ENCODE measurements at regions not wholly inside any gene's neighbourhood (a gene's known extent, or its start where the extent isn't known, plus 50 kb on each side); places are given as distances from the start of the nearest gene placed in this dataset.
"Not testable (repeated sequence)": the region's sequence is repeated elsewhere in the genome, so short reads cannot be mapped to it uniquely, and the experiment has no call there.

DNA sequence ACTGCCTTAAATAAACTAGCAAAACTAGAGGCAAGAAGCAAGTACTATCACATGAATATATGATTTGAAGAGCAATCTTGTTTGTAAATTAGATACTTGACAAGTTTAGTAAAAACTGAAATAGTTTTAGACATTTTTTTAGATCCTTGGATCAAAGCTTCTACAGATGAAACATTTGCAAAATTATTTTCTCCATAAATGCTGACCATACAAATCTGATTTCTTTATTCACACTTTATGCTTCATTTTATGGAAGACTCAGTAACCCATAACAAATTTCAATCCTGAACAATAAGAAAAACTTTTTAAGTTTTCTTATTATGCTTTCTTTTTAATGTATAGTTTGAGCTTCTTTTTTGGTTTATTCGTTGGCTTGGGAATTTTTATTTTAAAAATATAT, 750.2 kb upstream of the SLITRK5 start:
- no peaks in the 10 kb centered on the region for H3K36me3 Mint-ChIP-seq (ENCODE audit: low read depth)
- no peaks in the 10 kb centered on the region for H3K4me1 Mint-ChIP-seq
- ATAC-seq (no peak), DNase-seq (no peak)
- CTCF ChIA-PET = no interaction called here
- H3K4me3 Mint-ChIP-seq = no peak overlapping the region
- no peak overlapping the region for H3K27ac Mint-ChIP-seq
- no peaks in the 10 kb centered on the region for H3K9me3 Mint-ChIP-seq (ENCODE audit: low read depth)
- no peaks in the 10 kb centered on the region for H3K27me3 Mint-ChIP-seq
- intact Hi-C loops (cut with DNase I, micrococcal nuclease) = no loop called here
- POLR2A ChIA-PET = interaction anchor here (0.7 kb wide), 1 partner anchor 59 kb away, joined by 3 read pairs; no protein-coding TSS in a partner anchor

DNA sequence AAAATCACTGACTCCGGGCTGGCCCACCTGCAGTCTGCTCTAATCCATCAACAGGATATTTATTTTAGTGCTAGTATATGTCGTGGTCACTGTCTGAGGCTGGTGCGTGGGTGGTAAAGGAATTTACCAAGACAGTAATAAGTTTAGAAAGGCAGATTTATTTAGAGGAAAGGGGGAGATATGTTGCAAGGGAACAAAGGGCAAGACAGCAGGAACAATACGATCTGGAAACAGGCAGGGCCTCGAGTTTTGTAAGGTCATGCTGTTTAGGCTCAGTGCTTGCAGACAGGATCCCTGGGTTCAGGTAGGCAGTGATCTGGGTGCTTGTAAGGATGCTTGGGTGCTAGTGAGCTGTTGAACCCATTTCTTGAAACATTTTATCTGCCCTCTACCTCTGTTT, 748.2 kb upstream of the SLITRK5 start:
- ATAC-seq (no peak), DNase-seq (no peak)
- Mint-ChIP-seq H3K9me3 (ENCODE audit: low read depth) (peaks cover 6% of the 10 kb centered on the region), H3K4me3 (no peak overlapping the region), H3K36me3 (ENCODE audit: low read depth) (no peaks in the 10 kb centered on the region), H3K4me1 (no peaks in the 10 kb centered on the region), H3K27ac (no peak overlapping the region), H3K27me3 (no peaks in the 10 kb centered on the region)
- intact Hi-C loops (cut with DNase I, micrococcal nuclease) = no loop called here
- CTCF ChIA-PET = no interaction called here
- POLR2A ChIA-PET = no interaction called here

DNA sequence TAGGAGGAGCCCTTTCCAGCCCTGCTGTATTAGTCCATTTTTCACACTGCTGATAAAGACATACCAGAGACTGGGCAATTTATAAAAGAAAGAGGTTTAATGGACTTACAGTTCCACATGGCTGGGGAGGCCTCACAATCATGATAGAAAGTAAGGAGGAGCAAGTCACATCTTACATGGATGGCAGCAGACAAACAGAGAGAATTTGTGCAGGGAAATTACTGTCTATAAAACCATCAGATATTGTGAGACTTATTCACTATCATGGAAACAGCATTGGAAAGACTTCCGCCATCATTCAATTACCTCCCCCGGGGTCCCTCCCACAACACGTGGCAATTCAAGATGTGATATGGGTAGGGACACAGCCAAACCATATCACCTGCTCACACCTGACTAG, 744.3 kb upstream of the SLITRK5 start:
- ATAC-seq; POLR2A ChIA-PET; H3K27ac Mint-ChIP-seq; H3K36me3 Mint-ChIP-seq (ENCODE audit: low read depth); H3K4me1 Mint-ChIP-seq; DNase-seq; CTCF ChIA-PET; H3K27me3 Mint-ChIP-seq; H3K4me3 Mint-ChIP-seq; intact Hi-C loops (cut with DNase I, micrococcal nuclease); H3K9me3 Mint-ChIP-seq (ENCODE audit: low read depth): not testable (repeated sequence)

DNA sequence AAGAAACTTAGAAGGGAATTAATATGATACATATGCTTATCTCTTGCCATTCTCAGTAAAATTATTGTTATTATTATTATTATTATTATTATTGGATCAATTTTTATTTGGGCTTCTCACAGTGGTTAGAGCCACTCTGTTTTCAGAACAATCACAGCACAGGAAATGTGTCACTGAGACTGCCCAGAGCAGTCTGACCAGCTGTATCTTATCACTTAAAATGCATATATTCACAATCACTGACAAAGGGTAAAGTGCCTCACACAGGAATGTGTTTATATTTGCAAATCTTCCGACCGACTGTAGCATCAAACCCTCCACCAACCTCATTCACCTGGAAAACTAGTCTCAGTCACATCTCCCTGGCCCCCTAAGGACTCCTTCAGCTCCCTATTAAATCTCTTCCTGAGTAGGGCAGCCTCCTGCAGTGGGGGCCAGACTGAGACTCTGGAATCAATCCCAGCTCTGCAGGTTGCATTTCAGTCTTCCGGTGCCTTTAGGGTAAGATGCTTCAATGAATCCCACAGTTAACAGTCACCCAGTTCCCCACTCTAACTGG, 738.3 kb upstream of the SLITRK5 start:
- Mint-ChIP-seq H3K4me3 (no peak overlapping the region), H3K4me1 (no peaks in the 10 kb centered on the region), H3K9me3 (ENCODE audit: low read depth) (no peaks in the 10 kb centered on the region), H3K27me3 (no peaks in the 10 kb centered on the region), H3K27ac (no peak overlapping the region), H3K36me3 (ENCODE audit: low read depth) (no peaks in the 10 kb centered on the region)
- ChIA-PET POLR2A (no interaction called here), CTCF (no interaction called here)
- DNase-seq (no peak), ATAC-seq (no peak)
- intact Hi-C loops (cut with DNase I, micrococcal nuclease) = no loop called here

DNA sequence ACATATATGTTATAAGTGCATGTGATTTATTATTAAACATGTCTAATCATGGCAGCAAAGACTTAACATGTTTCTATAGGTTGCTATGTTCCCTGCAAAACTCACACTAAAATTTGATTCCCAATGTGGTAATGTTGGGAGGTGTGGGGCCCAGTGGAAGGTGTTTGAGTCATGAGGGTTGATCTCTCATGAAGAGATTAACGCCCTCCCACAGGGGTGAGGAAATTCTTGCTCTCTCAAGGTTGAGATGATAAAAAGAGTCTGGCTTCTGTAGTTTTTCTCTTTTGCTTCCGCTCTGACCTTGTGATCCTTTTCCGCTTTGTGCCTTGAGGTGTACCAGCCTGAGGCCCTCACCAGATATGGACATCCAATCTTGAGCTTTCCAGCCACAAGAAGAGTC, 737.5 kb upstream of the SLITRK5 start:
- H3K4me1 Mint-ChIP-seq = no peaks in the 10 kb centered on the region
- no peaks in the 10 kb centered on the region for H3K36me3 Mint-ChIP-seq (ENCODE audit: low read depth)
- ChIA-PET CTCF (no interaction called here), POLR2A (no interaction called here)
- ATAC-seq (no peak), DNase-seq (no peak)
- no peaks in the 10 kb centered on the region for H3K27me3 Mint-ChIP-seq
- no peak overlapping the region for H3K4me3 Mint-ChIP-seq
- no peaks in the 10 kb centered on the region for H3K9me3 Mint-ChIP-seq (ENCODE audit: low read depth)
- intact Hi-C loops (cut with DNase I, micrococcal nuclease) = no loop called here
- H3K27ac Mint-ChIP-seq = no peak overlapping the region

DNA sequence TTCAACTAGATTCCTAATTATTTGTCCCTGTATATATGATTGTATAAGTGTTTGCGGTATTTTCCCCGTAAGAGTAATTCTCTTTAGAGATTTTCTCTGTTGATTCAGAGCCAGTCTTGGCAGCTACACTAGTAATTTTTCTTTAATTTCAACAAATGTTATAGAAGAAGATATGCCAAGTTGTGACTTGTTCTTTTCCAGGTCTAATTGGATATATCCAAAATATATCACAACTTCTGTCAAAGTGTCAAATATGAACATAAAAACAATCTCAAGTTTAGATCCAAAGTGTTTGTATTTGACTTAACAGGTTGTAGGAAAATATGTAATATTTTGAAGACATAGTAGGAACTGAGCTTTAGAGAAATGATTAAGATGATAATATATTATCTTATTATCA, 733.9 kb upstream of the SLITRK5 start:
- Mint-ChIP-seq H3K27ac (no peak overlapping the region), H3K4me1 (no peaks in the 10 kb centered on the region), H3K27me3 (no peaks in the 10 kb centered on the region), H3K4me3 (no peak overlapping the region), H3K36me3 (ENCODE audit: low read depth) (no peaks in the 10 kb centered on the region), H3K9me3 (ENCODE audit: low read depth) (no peaks in the 10 kb centered on the region)
- intact Hi-C loops (cut with DNase I, micrococcal nuclease) = no loop called here
- ChIA-PET POLR2A (no interaction called here), CTCF (interaction anchor here (0.6 to 1.6 kb wide), 2 partner anchors 30 to 38 kb away, joined by 3 read pairs; no protein-coding TSS in a partner anchor)
- DNase-seq (no peak), ATAC-seq (no peak)

DNA sequence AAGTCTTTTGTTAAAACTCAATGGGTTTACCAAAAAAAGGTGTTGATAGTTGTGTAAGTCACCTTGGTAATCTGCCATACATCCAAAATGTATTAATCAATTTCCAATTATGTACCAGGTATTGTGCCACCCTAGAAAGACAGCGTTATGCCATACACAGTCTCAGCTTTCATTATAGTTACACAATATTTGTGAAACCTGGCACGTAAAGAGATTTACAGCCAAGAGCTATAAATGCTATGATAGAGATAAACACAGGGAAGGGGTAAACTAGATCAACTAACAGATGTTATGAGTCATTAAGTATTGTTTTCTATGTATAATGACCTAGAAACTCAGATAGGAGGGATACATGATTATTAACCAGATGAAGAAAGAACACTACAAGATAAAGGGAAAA, 725.6 kb upstream of the SLITRK5 start:
- DNase-seq (no peak), ATAC-seq (no peak)
- POLR2A ChIA-PET = no interaction called here
- no peaks in the 10 kb centered on the region for H3K9me3 Mint-ChIP-seq (ENCODE audit: low read depth)
- H3K4me1 Mint-ChIP-seq = no peaks in the 10 kb centered on the region
- intact Hi-C loops (cut with DNase I, micrococcal nuclease) = no loop called here
- no peaks in the 10 kb centered on the region for H3K36me3 Mint-ChIP-seq (ENCODE audit: low read depth)
- H3K27me3 Mint-ChIP-seq = no peaks in the 10 kb centered on the region
- CTCF ChIA-PET = no interaction called here
- no peak overlapping the region for H3K4me3 Mint-ChIP-seq
- no peak overlapping the region for H3K27ac Mint-ChIP-seq

DNA sequence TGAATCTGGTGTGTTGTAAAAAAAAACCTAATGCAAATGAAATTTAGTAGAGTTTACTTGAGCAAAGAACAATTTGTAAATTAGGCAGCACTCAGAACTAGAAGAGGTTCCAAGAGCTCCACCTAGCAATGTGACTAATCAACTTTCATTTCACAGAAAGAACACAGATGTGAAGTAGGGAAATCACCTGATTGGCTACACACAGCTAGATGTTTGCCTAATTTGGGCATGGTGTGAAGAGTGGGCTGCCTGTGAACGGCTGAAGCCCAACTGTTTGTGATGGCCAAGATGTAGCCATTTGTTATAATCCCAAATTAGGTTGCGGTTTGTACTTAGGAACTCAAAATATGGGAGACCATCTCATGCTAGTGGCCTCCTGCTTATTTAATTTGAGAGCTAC, 724.4 kb upstream of the SLITRK5 start:
- Mint-ChIP-seq H3K9me3 (ENCODE audit: low read depth) (no peaks in the 10 kb centered on the region), H3K27me3 (no peaks in the 10 kb centered on the region), H3K36me3 (ENCODE audit: low read depth) (no peaks in the 10 kb centered on the region), H3K4me3 (no peak overlapping the region), H3K27ac (no peak overlapping the region), H3K4me1 (no peaks in the 10 kb centered on the region)
- CTCF ChIA-PET = no interaction called here
- POLR2A ChIA-PET = no interaction called here
- DNase-seq (no peak), ATAC-seq (peak; percentile 60)
- intact Hi-C loops (cut with DNase I, micrococcal nuclease) = no loop called here

DNA sequence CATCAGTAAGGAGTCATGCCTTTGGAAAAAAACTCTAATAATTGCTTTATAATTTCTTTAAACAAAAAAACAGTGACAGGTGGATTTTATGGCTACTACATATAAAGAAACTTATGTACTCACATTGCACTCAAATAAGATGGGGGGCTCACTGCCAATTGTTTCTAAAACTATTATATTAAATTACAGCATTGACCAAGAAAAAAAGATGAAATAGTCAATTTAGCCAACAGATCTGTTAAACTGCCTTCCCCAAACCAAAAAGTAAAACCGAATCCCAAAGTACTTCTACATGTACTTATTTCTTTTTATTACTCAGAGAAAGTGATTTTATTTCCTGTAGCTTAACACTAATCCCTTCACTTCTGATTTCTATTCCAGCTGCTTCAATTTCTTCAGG, 716.8 kb upstream of the SLITRK5 start:
- CTCF ChIA-PET = no interaction called here
- Mint-ChIP-seq H3K36me3 (ENCODE audit: low read depth) (no peaks in the 10 kb centered on the region), H3K27ac (no peak overlapping the region), H3K4me1 (no peaks in the 10 kb centered on the region), H3K9me3 (ENCODE audit: low read depth) (peaks cover 7% of the 10 kb centered on the region), H3K4me3 (no peak overlapping the region), H3K27me3 (no peaks in the 10 kb centered on the region)
- no peak for ATAC-seq
- no peak for DNase-seq
- POLR2A ChIA-PET = no interaction called here
- intact Hi-C loops (cut with DNase I, micrococcal nuclease) = no loop called here

DNA sequence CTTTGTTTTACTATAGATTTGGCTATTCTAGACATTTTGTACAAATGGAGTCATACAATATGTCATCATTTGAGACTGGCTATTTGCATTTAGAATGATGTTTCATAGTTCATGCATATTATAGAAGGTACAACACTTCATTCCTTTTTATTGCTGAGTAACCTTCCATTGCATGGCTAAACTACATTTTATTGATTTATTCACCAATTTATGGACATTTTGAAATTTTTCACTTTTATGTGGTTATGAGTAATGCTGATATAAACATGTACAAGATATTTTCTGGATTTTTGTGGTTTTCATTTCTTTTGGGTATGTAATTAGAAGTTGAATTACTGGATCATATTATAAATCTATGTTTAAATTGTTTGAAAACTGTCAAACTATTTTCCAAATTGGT, 710.3 kb upstream of the SLITRK5 start:
- H3K36me3 Mint-ChIP-seq (ENCODE audit: low read depth) = no peaks in the 10 kb centered on the region
- ChIA-PET CTCF (no interaction called here), POLR2A (no interaction called here)
- ATAC-seq (no peak), DNase-seq (no peak)
- intact Hi-C loops (cut with DNase I, micrococcal nuclease) = no loop called here
- H3K27ac Mint-ChIP-seq = no peak overlapping the region
- H3K4me3 Mint-ChIP-seq = no peak overlapping the region
- peaks cover 5% of the 10 kb centered on the region for H3K9me3 Mint-ChIP-seq (ENCODE audit: low read depth)
- H3K27me3 Mint-ChIP-seq = no peaks in the 10 kb centered on the region
- no peaks in the 10 kb centered on the region for H3K4me1 Mint-ChIP-seq

DNA sequence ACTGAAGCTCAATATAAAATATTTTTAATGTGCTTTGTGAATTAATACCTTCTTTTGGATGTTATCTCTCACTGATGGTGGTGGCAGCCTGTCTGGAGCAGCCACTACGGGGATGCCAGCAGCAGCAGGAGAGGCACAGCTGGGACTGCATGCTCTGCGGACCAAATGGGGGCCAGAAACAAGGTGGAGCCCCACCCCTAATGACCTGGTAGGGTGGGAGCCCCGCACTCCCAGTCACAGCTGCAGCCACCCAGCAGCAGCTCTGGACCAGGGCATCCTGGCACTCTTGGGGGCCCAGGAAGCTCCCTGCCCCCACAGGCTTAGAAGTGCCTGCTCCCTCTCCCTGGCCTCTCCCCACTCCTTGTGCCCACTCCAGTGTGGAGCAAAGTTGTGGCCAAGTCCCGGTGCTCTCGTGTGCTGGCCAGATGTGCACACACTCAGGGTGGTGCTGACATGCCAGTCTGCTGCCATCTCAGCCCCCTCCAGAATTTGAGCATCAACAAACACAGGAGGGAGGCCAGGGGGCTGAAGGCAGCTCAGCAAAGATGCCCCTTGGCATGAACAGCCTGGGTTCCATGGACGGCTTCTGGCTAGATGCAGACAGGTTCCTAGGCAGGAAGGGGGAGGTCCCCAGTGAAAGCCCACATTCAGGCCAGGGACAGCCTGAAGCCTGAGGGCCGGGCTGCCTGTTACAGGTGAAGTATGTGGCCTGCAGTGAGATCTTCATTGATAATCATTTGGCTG, 696.7 kb upstream of the SLITRK5 start:
- Mint-ChIP-seq H3K27ac (no peak overlapping the region), H3K27me3 (no peaks in the 10 kb centered on the region), H3K9me3 (ENCODE audit: low read depth) (no peaks in the 10 kb centered on the region), H3K4me3 (no peak overlapping the region), H3K4me1 (no peaks in the 10 kb centered on the region), H3K36me3 (ENCODE audit: low read depth) (no peaks in the 10 kb centered on the region)
- ChIA-PET POLR2A (no interaction called here), CTCF (no interaction called here)
- DNase-seq (no peak), ATAC-seq (no peak)
- intact Hi-C loops (cut with DNase I, micrococcal nuclease) = no loop called here

DNA sequence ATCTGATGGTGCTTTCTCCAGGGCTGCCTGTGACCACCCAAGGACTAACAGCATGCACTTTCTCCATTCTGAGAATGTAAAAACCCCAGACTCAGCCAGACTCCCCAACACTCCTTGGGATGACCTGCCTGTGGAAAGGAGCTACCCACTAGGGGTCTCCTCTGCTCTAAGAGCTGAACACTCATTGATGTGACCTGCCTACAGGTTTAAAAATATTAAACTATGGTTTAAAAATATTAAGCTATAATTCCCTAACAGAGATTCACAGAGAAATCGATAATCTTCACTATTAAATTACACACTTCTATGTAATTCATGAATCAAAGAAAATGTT, 696.2 kb upstream of the SLITRK5 start:
- no peak overlapping the region for H3K27ac Mint-ChIP-seq

More for the DNA sequence above, 696.2 kb upstream of the SLITRK5 start:
- CTCF ChIA-PET = interaction anchor here (0.6 kb wide), 1 partner anchor 37 kb away, joined by 3 read pairs; no protein-coding TSS in a partner anchor
- ATAC-seq (no peak), DNase-seq (no peak)
- POLR2A ChIA-PET = no interaction called here
- Mint-ChIP-seq H3K27me3 (no peaks in the 10 kb centered on the region), H3K36me3 (ENCODE audit: low read depth) (no peaks in the 10 kb centered on the region), H3K9me3 (ENCODE audit: low read depth) (no peaks in the 10 kb centered on the region), H3K4me3 (no peak overlapping the region), H3K4me1 (no peaks in the 10 kb centered on the region)
- intact Hi-C loops (cut with DNase I, micrococcal nuclease) = no loop called here
